HEK293 (cell line): ENCODE measurements at regions not wholly inside any gene's neighbourhood (a gene's known extent, or its start where the extent isn't known, plus 50 kb on each side); places are given as distances from the start of the nearest gene placed in this dataset.

Experiments
- CTCF ChIA-PET: fragments of 350-600 bp; formaldehyde crosslinking; extraction: SDS; loops from one replicate; lab custom pipeline; 2021; ENCODE audit warnings: antibody characterized with exemption; lab: Yijun Ruan, JAX
- POLR2A ChIA-PET: fragments of 300-600 bp; formaldehyde crosslinking; extraction: SDS; loops from one replicate; lab custom pipeline; 2020; ENCODE audit warnings: antibody characterized with exemption, inconsistent platforms; lab: Yijun Ruan, JAX
- H3K27ac ChIP-seq: fragments of 200-500 bp; sonication (Bioruptor generic); 2 replicates; pipeline ENCODE4 v1.5.1; 2014; ENCODE audit warnings: low read depth, low read length, control low read depth, inconsistent platforms; ENCODE audit errors: extremely low read depth
- H3K36me3 ChIP-seq, 2 experiments: fragments of 200-500 bp in 1 of 2; sonication (Bioruptor generic) in 1 of 2; 1 replicate in 1 of 2; 2 replicates in 1 of 2; pipeline ENCODE4 v1.5.1; 2014 to 2017; ENCODE audit warnings: inconsistent platforms in 2 of 2, low read length in 2 of 2; ENCODE audit not compliant: control insufficient read depth in 2 of 2, insufficient read depth in 1 of 2
- H3K4me1 ChIP-seq: fragments of 200-500 bp; sonication (Bioruptor generic); 2 replicates; pipeline ENCODE4 v1.5.1; 2014; ENCODE audit warnings: mild to moderate bottlenecking, low read length, inconsistent platforms; ENCODE audit not compliant: control insufficient read depth, insufficient read depth
- H3K4me3 ChIP-seq: 2 replicates; pipeline ENCODE4 v1.5.1; 2011; ENCODE audit warnings: low read depth, mild to moderate bottlenecking, control low read depth, low read length, moderate library complexity
- H3K9me3 ChIP-seq: fragments of 200-500 bp; sonication (Bioruptor generic); 2 replicates; pipeline ENCODE4 v1.5.1; 2014; ENCODE audit warnings: low read depth, low read length, inconsistent platforms; ENCODE audit not compliant: control insufficient read depth, insufficient read depth
- KLF8 ChIP-seq: fragments of 450-650 bp; formaldehyde crosslinking; IDR thresholded peaks from 2 replicates; pipeline ENCODE4 v1.5.1; 2016; ENCODE audit warnings: missing biosample characterization, missing genetic modification characterization
- TCF7L2 ChIP-seq: IDR thresholded peaks from 2 replicates; pipeline ENCODE4 v1.6.1; 2011; ENCODE audit warnings: low read depth, mild to moderate bottlenecking, inconsistent platforms, low read length, moderate library complexity, borderline replicate concordance
- TRIM28 ChIP-seq: IDR thresholded peaks from 2 replicates; pipeline ENCODE4 v1.6.1; 2011; ENCODE audit warnings: low read length, control low read depth, borderline replicate concordance
- ZBTB11 ChIP-seq: fragments of 450-650 bp; formaldehyde crosslinking; conservative IDR thresholded peaks from 2 replicates; pipeline ENCODE4 v1.5.1; 2016; ENCODE audit warnings: low read depth, missing biosample characterization, missing genetic modification characterization
- ZIC2 ChIP-seq: fragments of 450-650 bp; formaldehyde crosslinking; IDR thresholded peaks from 2 replicates; pipeline ENCODE4 v1.5.1; 2016; ENCODE audit warnings: missing biosample characterization, missing genetic modification characterization
- ZNF114 ChIP-seq: fragments of 450-650 bp; formaldehyde crosslinking; IDR thresholded peaks from 2 replicates; pipeline ENCODE4 v1.5.0; 2017; ENCODE audit warnings: missing biosample characterization, missing genetic modification characterization
- ZNF140 ChIP-seq: fragments of 450-650 bp; formaldehyde crosslinking; IDR thresholded peaks from 2 replicates; pipeline ENCODE4 v1.5.1; 2016; ENCODE audit warnings: missing biosample characterization, missing genetic modification characterization
- ZNF146 ChIP-seq: fragments of 450-650 bp; formaldehyde crosslinking; IDR thresholded peaks from 2 replicates; pipeline ENCODE4 v1.5.1; 2016; ENCODE audit warnings: missing biosample characterization, missing genetic modification characterization
- ZNF211 ChIP-seq: fragments of 450-650 bp; formaldehyde crosslinking; IDR thresholded peaks from 2 replicates; pipeline ENCODE4 v1.5.1; 2016; ENCODE audit warnings: low read depth, missing biosample characterization, missing genetic modification characterization
- ZNF214 ChIP-seq: fragments of 450-650 bp; formaldehyde crosslinking; IDR thresholded peaks from 2 replicates; pipeline ENCODE4 v1.5.1; 2017; ENCODE audit warnings: missing biosample characterization, mild to moderate bottlenecking, missing genetic modification characterization, borderline replicate concordance
- ZNF23 ChIP-seq: fragments of 450-650 bp; formaldehyde crosslinking; IDR thresholded peaks from 2 replicates; pipeline ENCODE4 v1.5.1; 2016; ENCODE audit warnings: missing biosample characterization, missing genetic modification characterization, borderline replicate concordance
- ZNF350 ChIP-seq: fragments of 450-650 bp; formaldehyde crosslinking; IDR thresholded peaks from 2 replicates; pipeline ENCODE4 v1.5.0; 2017; ENCODE audit warnings: missing biosample characterization, mild to moderate bottlenecking, missing genetic modification characterization
- ZNF37A ChIP-seq: fragments of 450-650 bp; IDR thresholded peaks from 2 replicates; pipeline ENCODE4 v1.5.1; 2018; ENCODE audit warnings: missing biosample characterization, missing genetic modification characterization
- ZNF426 ChIP-seq: fragments of 450-650 bp; formaldehyde crosslinking; IDR thresholded peaks from 2 replicates; pipeline ENCODE4 v1.5.1; 2017; ENCODE audit warnings: missing biosample characterization, missing genetic modification characterization, mild to moderate bottlenecking, inconsistent platforms, moderate library complexity
- ZNF600 ChIP-seq: fragments of 450-650 bp; formaldehyde crosslinking; IDR thresholded peaks from 2 replicates; pipeline ENCODE4 v1.5.1; 2016; ENCODE audit warnings: missing biosample characterization, missing genetic modification characterization
- ZNF658 ChIP-seq: fragments of 450-650 bp; formaldehyde crosslinking; IDR thresholded peaks from 2 replicates; pipeline ENCODE4; 2016; ENCODE audit warnings: missing biosample characterization, missing genetic modification characterization
- ZNF664 ChIP-seq: fragments of 450-650 bp; formaldehyde crosslinking; IDR thresholded peaks from 2 replicates; pipeline ENCODE4 v1.5.1; 2016; ENCODE audit warnings: missing biosample characterization, missing genetic modification characterization
- ZNF768 ChIP-seq: fragments of 450-650 bp; formaldehyde crosslinking; IDR thresholded peaks from 2 replicates; pipeline ENCODE4 v1.5.1; 2018; ENCODE audit warnings: missing biosample characterization, mild to moderate bottlenecking, missing genetic modification characterization
- ZNF791 ChIP-seq: fragments of 450-650 bp; formaldehyde crosslinking; IDR thresholded peaks from 2 replicates; pipeline ENCODE4 v1.5.1; 2016; ENCODE audit warnings: missing biosample characterization, missing genetic modification characterization
- ZNF792 ChIP-seq: fragments of 450-650 bp; formaldehyde crosslinking; IDR thresholded peaks from 2 replicates; pipeline ENCODE4 v1.5.1; 2016; ENCODE audit warnings: missing biosample characterization, missing genetic modification characterization
- ZXDB ChIP-seq: fragments of 450-650 bp; formaldehyde crosslinking; IDR thresholded peaks from 2 replicates; pipeline ENCODE4 v1.5.1; 2016; ENCODE audit warnings: missing biosample characterization, missing genetic modification characterization
- TF ChIP-seq, protein P1 (sequence below): fragments of 450-650 bp; formaldehyde crosslinking; IDR thresholded peaks from 2 replicates; pipeline ENCODE4 v1.5.1; 2016; ENCODE audit warnings: missing biosample characterization, missing genetic modification characterization
- TF ChIP-seq, protein P2 (sequence below): fragments of 450-650 bp; formaldehyde crosslinking; IDR thresholded peaks from 2 replicates; pipeline ENCODE4 v1.5.1; 2017; ENCODE audit warnings: missing biosample characterization, mild to moderate bottlenecking, missing genetic modification characterization, moderate library complexity
- TF ChIP-seq, protein P3 (sequence below): fragments of 450-650 bp; formaldehyde crosslinking; IDR thresholded peaks from 2 replicates; pipeline ENCODE4 v1.5.1; 2016; ENCODE audit warnings: missing biosample characterization, missing genetic modification characterization
- TF ChIP-seq, protein P4 (sequence below): fragments of 450-650 bp; formaldehyde crosslinking; IDR thresholded peaks from 2 replicates; pipeline ENCODE4 v1.5.1; 2016; ENCODE audit warnings: missing biosample characterization, missing genetic modification characterization, borderline replicate concordance

DNA sequence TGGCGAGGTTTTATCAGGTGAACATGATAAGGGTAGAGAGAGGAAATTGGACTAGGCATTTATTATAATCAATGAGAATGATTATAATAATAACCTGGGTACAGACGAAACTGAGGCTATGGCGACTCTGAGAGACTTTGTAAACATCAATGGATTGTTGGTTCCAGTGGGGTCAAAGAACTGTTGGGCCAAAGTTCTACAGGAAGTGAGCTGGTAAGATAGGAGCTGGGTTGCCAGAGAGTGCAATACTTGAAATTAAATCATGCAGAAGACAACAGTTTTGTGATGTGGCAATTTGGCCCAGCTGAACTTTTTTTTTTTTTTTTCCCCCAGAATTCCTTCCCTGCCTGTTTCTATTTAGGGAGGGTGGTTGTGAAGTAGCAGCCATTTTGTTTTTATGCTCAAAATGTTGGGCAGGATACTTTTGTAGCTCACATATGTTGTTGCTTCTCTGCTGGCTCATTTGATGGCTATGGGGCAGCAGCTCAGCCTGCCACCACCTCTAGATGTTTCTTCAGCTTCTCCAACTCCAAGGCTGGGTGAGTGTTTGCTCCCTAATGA is 286.5 kb upstream of the B3GALT2 start (continued):
- TF ChIP-seq, protein P1, sequence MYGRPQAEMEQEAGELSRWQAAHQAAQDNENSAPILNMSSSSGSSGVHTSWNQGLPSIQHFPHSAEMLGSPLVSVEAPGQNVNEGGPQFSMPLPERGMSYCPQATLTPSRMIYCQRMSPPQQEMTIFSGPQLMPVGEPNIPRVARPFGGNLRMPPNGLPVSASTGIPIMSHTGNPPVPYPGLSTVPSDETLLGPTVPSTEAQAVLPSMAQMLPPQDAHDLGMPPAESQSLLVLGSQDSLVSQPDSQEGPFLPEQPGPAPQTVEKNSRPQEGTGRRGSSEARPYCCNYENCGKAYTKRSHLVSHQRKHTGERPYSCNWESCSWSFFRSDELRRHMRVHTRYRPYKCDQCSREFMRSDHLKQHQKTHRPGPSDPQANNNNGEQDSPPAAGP (tag by site-specific recombination) = no peak
- TF ChIP-seq ZNF768 (tag by site-specific recombination) = no peak
- TF ChIP-seq ZIC2 = no peak
- TF ChIP-seq, protein P2, sequence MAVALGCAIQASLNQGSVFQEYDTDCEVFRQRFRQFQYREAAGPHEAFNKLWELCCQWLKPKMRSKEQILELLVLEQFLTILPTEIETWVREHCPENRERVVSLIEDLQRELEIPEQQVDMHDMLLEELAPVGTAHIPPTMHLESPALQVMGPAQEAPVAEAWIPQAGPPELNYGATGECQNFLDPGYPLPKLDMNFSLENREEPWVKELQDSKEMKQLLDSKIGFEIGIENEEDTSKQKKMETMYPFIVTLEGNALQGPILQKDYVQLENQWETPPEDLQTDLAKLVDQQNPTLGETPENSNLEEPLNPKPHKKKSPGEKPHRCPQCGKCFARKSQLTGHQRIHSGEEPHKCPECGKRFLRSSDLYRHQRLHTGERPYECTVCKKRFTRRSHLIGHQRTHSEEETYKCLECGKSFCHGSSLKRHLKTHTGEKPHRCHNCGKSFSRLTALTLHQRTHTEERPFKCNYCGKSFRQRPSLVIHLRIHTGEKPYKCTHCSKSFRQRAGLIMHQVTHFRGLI = no peak
- no peak for TF ChIP-seq ZNF114 (tag by site-specific recombination)
- TF ChIP-seq ZNF600 = no peak

DNA sequence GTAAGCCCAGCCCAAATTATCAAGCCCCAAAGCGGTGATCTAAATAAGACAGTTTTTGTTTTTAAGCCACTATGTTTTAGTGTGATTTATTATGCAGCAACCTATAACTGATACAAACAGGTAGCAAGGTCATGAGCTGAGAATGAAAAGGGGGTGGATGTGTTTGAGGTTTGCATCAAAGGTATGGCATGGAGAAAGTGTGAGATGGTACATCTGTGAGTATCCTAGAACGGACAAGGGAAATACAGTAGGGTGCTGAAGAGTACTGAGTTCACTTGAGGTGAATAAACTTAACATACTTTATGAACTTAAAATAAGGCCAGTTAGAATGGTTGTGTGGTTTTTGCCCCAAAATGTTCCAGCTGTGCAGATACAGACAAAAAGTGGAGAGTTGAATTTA is 286.0 kb upstream of the B3GALT2 start:
- Histone ChIP-seq H3K4me1 (no peaks in the 10 kb centered on the region), H3K36me3 (no peaks in the 10 kb centered on the region), H3K27ac (no peak overlapping the region), H3K4me3 (no peak overlapping the region), H3K9me3 (no peaks in the 10 kb centered on the region)
- ChIA-PET POLR2A (no interaction called here), CTCF (interaction anchor here (0.6 kb wide), 1 partner anchor 991 kb away, joined by 3 read pairs; no protein-coding TSS in a partner anchor)
- TF ChIP-seq ZNF146 (tag by site-specific recombination) = no peak
- no peak for TF ChIP-seq ZNF214 (tag by site-specific recombination)
- TF ChIP-seq, protein P3, sequence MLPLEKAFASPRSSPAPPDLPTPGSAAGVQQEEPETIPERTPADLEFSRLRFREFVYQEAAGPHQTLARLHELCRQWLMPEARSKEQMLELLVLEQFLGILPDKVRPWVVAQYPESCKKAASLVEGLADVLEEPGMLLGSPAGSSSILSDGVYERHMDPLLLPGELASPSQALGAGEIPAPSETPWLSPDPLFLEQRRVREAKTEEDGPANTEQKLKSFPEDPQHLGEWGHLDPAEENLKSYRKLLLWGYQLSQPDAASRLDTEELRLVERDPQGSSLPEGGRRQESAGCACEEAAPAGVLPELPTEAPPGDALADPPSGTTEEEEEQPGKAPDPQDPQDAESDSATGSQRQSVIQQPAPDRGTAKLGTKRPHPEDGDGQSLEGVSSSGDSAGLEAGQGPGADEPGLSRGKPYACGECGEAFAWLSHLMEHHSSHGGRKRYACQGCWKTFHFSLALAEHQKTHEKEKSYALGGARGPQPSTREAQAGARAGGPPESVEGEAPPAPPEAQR (tag by site-specific recombination) = no peak
- TF ChIP-seq ZBTB11 (tag by site-specific recombination) = no peak
- TF ChIP-seq ZXDB (tag by site-specific recombination) = no peak
- TF ChIP-seq ZNF664 (tag by site-specific recombination) = no peak
- no peak for TF ChIP-seq ZNF140 (tag by site-specific recombination)
- no peak for TF ChIP-seq ZNF23 (tag by site-specific recombination)
- TF ChIP-seq, protein P4, sequence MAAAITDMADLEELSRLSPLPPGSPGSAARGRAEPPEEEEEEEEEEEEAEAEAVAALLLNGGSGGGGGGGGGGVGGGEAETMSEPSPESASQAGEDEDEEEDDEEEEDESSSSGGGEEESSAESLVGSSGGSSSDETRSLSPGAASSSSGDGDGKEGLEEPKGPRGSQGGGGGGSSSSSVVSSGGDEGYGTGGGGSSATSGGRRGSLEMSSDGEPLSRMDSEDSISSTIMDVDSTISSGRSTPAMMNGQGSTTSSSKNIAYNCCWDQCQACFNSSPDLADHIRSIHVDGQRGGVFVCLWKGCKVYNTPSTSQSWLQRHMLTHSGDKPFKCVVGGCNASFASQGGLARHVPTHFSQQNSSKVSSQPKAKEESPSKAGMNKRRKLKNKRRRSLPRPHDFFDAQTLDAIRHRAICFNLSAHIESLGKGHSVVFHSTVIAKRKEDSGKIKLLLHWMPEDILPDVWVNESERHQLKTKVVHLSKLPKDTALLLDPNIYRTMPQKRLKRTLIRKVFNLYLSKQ (tag by site-specific recombination) = no peak
- TF ChIP-seq ZNF211 = no peak
- no peak for TF ChIP-seq TCF7L2
- no peak for TF ChIP-seq ZNF658
- TF ChIP-seq ZNF37A (tag by site-specific recombination) = no peak
- TF ChIP-seq TRIM28 = no peak
- TF ChIP-seq ZNF350 = no peak
- TF ChIP-seq ZNF791 (tag by site-specific recombination) = no peak
- no peak for TF ChIP-seq ZNF426 (tag by site-specific recombination)
- no peak for TF ChIP-seq ZNF792 (tag by site-specific recombination)
- no peak for TF ChIP-seq KLF8 (tag by site-specific recombination)
